Activated CD8-positive, alpha-beta memory T cell treated with anti-CD3 and anti-CD28 coated beads for 1 hour (primary cell): ENCODE measurements at regions not wholly inside any gene's neighbourhood (a gene's known extent, or its start where the extent isn't known, plus 50 kb on each side); places are given as distances from the start of the nearest gene placed in this dataset.

Experiments used
- DNase-seq, 2 donors: peaks; one replicate each; pipeline ENCODE4 v3.0.0-alpha.2; 2020; ENCODE audit warnings: low read depth in 1 of 2; ENCODE audit errors: extremely low read depth in 1 of 2

GRCh38 chr5:133905424-133905823 lies 63.0 kb downstream of the C5orf15 start:
- DNase-seq = no peak

GRCh38 chr5:133904641-133905040 lies 63.8 kb downstream of the C5orf15 start:
- no peak for DNase-seq

DNA sequence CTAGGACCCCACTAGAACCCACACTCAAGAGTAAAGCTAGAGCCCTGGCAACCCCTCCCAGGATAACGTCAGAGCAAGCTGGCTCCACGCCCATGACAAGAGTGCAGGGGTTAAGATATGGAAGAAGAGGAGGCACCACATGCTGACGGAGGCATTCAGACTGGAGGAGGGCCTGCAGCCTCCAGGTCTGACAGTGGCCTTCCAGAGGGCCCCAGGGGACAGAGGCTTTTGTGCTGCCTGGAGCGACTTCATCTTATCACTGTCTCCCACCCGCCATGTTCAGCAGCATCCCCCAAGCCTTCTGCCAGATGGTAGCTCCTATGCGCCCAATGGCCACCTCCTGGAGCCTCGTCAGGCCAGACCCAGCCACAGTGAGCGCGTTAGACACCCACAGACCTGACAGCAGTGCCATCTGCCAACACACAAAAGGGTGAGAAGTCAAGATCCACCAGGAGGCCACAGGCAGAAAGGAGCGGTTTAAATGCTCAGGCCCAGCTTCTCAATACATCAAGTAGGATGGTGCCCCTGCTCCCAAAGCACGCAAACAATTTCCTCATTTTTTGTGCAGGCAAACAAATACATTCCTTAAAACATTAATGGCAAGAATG lies 65.8 kb downstream of the C5orf15 start:
- DNase-seq = no peak

DNA sequence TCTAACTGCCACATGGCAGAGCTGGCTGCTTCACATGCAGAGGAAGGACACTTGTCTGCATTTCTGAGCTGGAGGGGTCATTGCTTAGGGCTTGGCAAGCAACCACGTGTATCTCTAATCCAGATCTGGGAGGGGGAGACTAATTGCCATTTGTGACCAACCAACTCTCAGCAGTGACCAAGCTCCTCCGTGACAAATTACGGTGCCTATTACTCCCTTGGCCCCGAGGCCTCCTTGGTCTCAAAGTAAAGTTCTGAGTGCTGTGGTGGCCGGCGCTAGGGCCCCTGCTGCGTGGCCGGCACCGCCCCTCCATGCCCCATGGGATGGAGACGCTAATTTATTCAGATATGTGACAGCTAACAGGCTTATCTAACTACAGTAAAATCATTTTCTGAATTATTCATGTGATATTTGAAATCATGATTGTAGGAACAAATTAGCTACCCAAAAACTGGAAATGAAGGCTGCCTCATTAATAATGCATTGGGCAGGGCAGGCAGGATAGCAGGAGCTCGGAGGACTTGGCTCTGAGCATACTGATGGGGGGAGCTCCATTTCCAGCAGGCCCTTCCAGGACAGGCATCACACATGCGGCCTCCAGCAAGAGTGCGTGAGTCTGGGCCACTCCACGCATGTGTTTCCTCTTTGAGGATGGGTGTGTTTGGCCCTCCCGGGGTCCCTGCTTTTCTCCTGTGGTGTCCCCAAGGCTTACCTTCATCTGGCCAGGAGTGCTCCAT lies 67.7 kb downstream of the C5orf15 start:
- DNase-seq = no peak

- no peak for DNase-seq
Measured at GRCh38 chr5:133899506-133899905, 68.9 kb downstream of the C5orf15 start.

GRCh38 chr5:133898440-133898839 lies 70.0 kb downstream of the C5orf15 start:
- no peak for DNase-seq

DNA sequence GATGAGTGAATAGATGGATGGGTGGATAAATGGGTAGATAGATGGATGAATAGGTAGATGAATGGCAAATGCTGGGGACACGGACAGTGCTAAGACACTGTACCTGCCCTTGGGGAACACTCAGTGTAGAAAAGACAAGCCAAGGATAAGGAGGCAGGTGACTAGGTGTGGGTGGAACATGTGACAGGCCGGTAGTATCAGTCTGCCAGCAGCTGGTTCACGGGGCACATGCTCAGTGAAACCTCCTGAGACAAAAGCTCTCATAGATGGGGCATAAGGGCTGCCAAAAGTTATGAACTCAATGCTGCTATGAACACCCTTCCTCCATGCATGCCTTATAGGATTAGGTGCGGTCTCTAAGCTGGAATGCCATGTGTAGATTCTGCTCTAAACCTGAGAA lies 71.0 kb downstream of the C5orf15 start:
- DNase-seq = no peak

DNA sequence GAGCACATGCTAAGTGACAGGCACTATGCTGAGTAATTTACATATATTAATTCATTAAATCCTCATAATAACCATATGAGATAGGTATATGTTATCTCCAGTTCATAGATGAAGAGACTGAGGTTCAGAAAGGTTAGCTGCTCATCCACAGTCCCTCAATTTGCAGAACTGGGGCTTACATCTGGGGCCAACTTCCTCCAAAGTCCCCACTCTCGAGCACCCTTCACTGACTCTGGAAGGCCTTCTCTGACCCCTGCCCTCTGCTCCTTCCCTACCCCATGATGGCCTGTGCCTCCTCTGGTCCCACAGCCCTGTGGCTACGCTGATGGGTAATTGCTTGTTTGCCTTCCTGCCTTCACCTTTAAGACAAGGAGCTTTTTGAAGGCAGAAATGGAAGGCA lies 71.6 kb downstream of the C5orf15 start:
- DNase-seq = no peak

DNA sequence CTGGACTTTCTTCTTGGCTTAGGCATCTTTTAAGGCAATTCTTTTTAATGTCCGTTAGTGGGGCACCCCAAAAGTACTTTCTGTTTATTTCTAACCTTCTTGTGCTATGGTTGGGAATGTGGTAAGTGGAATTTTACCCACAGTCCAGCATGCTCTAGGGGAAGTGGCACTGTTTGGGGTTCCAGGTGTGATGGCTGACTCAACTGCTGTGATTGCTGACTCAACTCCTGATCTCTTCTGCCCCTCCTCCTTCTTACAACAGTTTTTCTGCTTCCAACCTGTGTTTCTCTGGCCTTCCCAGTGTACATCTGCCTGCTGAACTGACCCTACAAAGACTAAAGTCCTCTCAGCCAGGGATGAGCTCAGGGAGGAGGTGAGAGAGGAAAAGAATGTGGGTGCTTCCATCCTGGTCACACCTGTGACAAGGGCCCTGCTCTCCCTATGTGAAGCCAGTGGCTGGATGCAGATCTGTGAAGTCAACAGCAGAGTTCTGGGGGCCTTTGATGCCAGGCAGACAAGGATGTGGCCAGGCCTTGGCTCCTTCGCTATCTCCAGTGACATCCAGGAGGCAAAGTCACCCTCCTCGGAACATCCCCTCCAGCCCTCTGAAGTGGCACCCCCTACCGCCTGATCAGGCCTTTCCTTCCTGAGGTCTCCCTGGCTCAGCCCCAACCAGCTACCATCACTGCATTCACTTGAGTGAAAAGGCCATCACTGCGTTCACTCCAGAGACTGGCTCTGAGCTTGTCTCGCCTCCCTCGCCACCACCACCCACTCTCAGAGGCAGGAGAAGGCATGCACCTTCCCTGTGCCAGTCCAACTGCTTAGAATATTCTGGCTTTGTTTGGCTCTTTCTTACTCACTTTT lies 72.2 kb downstream of the C5orf15 start:
- DNase-seq = no peak

DNA sequence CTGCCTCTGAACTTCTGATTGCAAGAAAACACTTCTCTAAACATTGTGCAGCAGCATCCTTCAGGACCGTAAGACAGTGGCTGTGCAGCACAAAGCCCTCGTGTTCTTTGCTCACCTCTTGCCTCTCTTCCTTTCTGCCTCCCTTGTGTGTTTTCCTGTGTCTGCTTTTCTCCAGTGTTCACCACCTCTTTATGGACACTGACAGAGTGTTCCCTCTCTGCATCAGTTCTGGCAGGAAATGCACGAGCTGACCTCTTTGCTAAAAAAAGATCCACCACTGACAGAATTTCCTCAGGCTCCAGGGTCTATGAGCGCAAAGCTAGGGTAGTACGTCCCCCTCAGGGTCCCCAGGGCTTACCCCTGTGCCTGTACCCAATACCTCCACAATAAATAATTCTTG lies 74.3 kb downstream of the C5orf15 start:
- DNase-seq = no peak

DNA sequence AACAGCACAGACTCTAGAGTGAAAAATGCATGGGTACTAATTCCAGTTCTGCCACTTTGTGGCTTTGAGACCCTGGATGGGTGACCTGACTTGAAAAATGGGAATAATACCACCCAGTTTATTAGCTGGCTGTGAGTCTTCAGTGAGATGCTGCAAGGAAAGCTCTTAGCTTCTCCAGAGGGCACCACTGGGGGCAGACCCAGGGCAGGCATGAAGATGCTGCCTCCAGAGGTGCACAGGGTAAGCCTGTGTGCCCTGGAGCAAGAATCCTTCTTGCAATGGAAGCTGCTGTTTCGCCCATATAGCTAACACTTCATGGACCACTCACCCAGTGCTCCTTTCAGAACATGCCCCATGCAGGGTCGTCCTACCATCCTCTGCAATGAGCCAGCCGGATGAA lies 75.7 kb downstream of the C5orf15 start:
- DNase-seq = no peak

GRCh38 chr5:133892306-133892705 lies 76.1 kb downstream of the C5orf15 start:
- DNase-seq = no peak

DNA sequence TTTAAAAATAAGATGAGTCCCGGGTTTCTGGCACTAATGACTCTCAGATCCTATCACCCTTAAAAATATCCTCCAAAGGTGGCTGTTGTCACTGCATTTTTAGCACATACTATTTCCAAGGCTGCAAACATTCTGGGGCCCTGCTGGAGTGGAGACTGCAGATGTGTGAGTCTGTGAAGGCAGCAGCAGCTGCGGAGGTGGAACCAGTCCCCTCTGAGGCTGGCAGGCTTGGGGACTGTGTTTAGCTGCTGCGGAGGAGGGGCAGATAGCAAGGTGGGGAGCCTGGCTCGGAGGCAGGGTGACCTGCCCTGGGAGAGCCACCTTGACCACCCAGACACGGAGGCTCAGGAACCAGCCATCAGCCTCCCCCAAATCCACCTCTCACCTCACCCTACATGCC lies 77.0 kb downstream of the C5orf15 start:
- no peak for DNase-seq

DNA sequence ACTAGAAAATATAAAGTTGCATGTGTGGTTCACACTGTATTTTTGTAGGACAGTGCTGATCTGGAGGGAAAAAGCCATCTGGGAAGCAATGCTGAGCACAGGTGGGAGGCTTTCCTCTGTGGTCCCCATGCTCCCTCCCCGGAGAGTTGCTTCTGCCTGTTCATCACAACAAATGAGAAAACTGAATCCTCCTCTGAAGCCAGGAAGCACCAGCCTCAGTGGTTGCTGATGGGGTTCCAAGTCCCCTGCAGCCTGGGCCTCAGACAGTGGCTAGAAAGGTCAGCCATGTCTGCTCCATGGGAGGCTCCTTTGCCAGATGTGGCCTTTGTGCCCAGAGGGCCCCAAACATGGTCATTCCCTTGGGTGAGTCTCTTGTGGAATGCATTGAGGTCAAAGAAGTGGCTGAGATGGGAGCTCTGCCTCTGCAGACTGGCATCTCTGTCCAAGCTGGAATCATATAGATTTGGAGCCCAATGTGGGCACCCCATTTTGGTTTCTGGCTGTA lies 77.6 kb downstream of the C5orf15 start:
- no peak for DNase-seq

DNA sequence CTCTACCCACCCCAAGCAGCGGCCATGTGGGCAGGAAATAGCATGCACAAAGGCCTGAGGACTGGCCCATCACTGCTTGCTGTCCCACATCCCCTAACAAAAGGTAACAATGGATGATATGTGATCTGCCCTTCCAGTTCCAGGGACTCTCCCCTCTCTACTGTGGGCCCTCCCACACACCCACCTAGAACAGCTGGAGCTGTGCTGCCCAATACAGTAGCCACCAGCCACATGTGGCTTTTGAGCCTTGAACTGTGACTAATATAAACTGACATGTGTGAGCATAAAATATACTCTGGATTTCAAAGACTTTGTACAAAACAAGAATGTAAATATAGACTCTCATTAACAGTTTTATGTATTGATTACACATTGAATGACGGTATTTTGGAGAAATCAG lies 78.1 kb downstream of the C5orf15 start:
- no peak for DNase-seq

- no peak for DNase-seq
Measured at GRCh38 chr5:133889271-133889905, 79.0 kb downstream of the C5orf15 start.

DNA sequence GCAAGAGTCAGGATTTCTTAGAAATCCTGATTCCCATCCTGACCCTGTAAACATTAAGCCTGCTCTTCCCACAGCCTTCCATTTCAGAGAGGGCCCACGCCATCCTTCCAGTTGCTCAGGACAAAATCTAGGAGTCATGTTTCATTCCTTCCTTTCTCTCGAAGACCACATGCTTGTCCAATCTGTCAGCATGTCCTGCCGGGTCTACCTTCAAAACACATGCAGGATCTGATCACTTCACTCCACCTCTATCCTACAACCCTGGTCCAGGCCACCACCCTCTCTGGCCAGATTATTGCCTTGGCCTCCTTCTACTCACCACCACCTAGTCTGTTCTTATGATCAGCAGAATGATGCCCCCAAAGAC lies 79.8 kb downstream of the C5orf15 start:
- DNase-seq = no peak

DNA sequence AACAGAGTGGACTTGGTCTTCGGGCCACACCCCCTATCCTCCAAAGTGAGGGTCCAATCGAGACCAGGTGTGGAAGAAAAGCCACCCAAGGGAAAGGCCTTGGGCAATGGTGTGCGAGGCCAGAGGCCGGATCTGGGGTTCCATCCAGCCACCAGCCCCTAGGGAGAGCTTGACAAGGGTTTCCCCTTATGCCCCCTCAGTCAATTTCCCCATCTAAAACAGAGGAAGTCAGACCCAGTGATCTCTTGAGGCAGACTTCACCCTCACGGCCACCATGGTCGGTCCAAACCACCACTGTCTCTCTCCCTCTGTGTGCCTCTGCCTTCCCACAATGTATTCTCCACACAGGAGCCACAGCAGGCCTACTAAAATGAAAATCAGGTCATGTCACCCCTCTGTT lies 82.9 kb downstream of the C5orf15 start:
- DNase-seq = no peak

- DNase-seq = no peak
Measured at GRCh38 chr5:133884569-133885311, 83.7 kb downstream of the C5orf15 start.

DNA sequence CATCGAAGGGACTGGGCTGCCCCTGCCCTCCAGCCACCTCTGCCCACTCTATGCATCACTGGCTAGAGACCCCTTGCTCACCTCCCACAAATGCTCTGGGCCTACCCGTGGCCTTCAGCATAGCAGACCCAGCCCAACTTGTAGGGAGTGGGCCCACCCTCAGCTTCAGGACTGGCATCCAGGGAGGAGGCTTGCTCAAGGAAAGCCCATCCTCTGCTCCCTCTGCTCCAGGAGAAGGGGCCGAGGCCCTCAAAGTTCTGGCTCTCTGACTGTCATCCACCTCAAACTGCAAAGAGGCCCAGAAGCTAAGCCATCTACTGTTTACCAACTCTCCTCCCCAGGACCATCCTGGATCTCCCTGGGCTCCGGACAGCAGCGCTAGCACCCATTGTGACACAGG lies 84.5 kb downstream of the C5orf15 start:
- no peak for DNase-seq

DNA sequence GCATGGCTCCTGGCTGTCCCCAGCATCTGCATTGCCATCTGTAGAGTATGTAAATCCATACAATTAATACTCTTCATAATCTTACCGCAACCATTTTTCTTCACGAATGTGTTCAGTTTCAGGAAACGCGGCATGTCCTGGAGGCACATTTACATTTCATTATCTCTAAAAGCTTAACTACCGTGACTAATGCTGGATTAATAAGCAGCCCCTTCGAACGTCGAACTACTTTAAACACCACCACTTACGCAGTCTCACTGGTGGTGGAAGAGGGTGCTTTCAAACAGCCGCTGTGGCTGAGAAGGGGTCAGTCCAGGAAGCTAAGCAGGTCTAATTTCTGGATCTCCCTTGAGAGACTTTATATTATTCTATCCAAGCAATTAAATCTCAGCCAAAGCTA lies 85.6 kb downstream of the C5orf15 start:
- DNase-seq = no peak
